GM21423 (cell line): ENCODE measurements at regions not wholly inside any gene's neighbourhood (a gene's known extent, or its start where the extent isn't known, plus 50 kb on each side); places are given as distances from the start of the nearest gene placed in this dataset.
"Not testable (repeated sequence)": the region's sequence is repeated elsewhere in the genome, so short reads cannot be mapped to it uniquely, and the experiment has no call there.

Experiments
- ATAC-seq: cut with Tn5 transposase; IDR thresholded peaks from one replicate; pipeline ENCODE4 v1.9.1; 2021; ENCODE audit warnings: mild to moderate bottlenecking, moderate library complexity; ENCODE audit not compliant: unreplicated experiment

GRCh38 chr5:120306303-120306702 lies 157.8 kb upstream of the PRR16 start:
- ATAC-seq: no peak

- no peak for ATAC-seq
Measured at GRCh38 chr5:120314191-120314590, 149.9 kb upstream of the PRR16 start.

- ATAC-seq: no peak
Measured at GRCh38 chr5:120320626-120321025, 143.5 kb upstream of the PRR16 start.

- ATAC-seq: no peak
Measured at GRCh38 chr5:120326651-120327050, 137.4 kb upstream of the PRR16 start.

GRCh38 chr5:120327180-120327579 lies 136.9 kb upstream of the PRR16 start:
- ATAC-seq: no peak

- no peak for ATAC-seq
Measured at GRCh38 chr5:120329095-120329494, 135.0 kb upstream of the PRR16 start.

GRCh38 chr5:120330558-120330957 lies 133.5 kb upstream of the PRR16 start:
- ATAC-seq: no peak

- no peak for ATAC-seq
Measured at GRCh38 chr5:120344181-120344580, 119.9 kb upstream of the PRR16 start.

GRCh38 chr5:120345947-120346346 lies 118.2 kb upstream of the PRR16 start:
- ATAC-seq: no peak

- ATAC-seq: not testable (repeated sequence)
Measured at GRCh38 chr5:120351071-120351470, 113.0 kb upstream of the PRR16 start.

GRCh38 chr5:120354126-120354525 lies 110.0 kb upstream of the PRR16 start:
- ATAC-seq: no peak

GRCh38 chr5:120358949-120359348 lies 105.2 kb upstream of the PRR16 start:
- ATAC-seq: no peak

GRCh38 chr5:120361941-120362340 lies 102.2 kb upstream of the PRR16 start:
- ATAC-seq: no peak

- no peak for ATAC-seq
Measured at GRCh38 chr5:120362426-120362825, 101.7 kb upstream of the PRR16 start.

- no peak for ATAC-seq
Measured at GRCh38 chr5:120365656-120366446, 98.2 kb upstream of the PRR16 start.

GRCh38 chr5:120367896-120368634 lies 96.0 kb upstream of the PRR16 start:
- no peak for ATAC-seq

- no peak for ATAC-seq
Measured at GRCh38 chr5:120368923-120369715, 95.0 kb upstream of the PRR16 start.

GRCh38 chr5:120372899-120373298 lies 91.2 kb upstream of the PRR16 start:
- no peak for ATAC-seq

GRCh38 chr5:120375248-120375647 lies 88.9 kb upstream of the PRR16 start:
- ATAC-seq: no peak

- ATAC-seq: no peak
Measured at GRCh38 chr5:120380644-120381043, 83.5 kb upstream of the PRR16 start.

- no peak for ATAC-seq
Measured at GRCh38 chr5:120382833-120383232, 81.3 kb upstream of the PRR16 start.
